ENCODE measurements at regions not wholly inside any gene's neighbourhood (a gene's known extent, or its start where the extent isn't known, plus 50 kb on each side); places are given as distances from the start of the nearest gene placed in this dataset.

GRCh38 chr5:144072518-144072927 lies 97.9 kb downstream of the YIPF5 start:
- no peaks in the 10 kb centered on the region for H3K4me1 ChIP-seq (ENCODE audit: control insufficient read depth in 2 of 2, insufficient read depth in 2 of 2, low read length in 2 of 2)
- no peak overlapping the region for H3K27ac ChIP-seq (ENCODE audit: low read depth in 2 of 2, low read length in 2 of 2)
- H3K9me3 ChIP-seq (ENCODE audit: control insufficient read depth in 2 of 2, low read length in 2 of 2), result no peaks in the 10 kb centered on the region
- no peak overlapping the region for H3K4me3 ChIP-seq (ENCODE audit: low read length in 2 of 2)
- no peaks in the 10 kb centered on the region for H3K36me3 ChIP-seq (ENCODE audit: control insufficient read depth in 2 of 2, insufficient read depth in 2 of 2, low read length in 2 of 2)
- H3K9ac ChIP-seq (ENCODE audit: low read depth in 1 of 2, low read length in 2 of 2), result no peak overlapping the region
- no peaks in the 10 kb centered on the region for H3K27me3 ChIP-seq (ENCODE audit: control insufficient read depth in 2 of 2, insufficient read depth in 2 of 2, low read length in 2 of 2)

GRCh38 chr5:144076521-144077083 lies 93.9 kb downstream of the YIPF5 start:
- peaks cover 0 to 5% of the 10 kb centered on the region in 2 donors for H3K9me3 ChIP-seq (ENCODE audit: control insufficient read depth in 2 of 2, low read length in 2 of 2)
- no peak overlapping the region for H3K4me3 ChIP-seq (ENCODE audit: low read length in 2 of 2)
- no peaks in the 10 kb centered on the region for H3K27me3 ChIP-seq (ENCODE audit: control insufficient read depth in 2 of 2, insufficient read depth in 2 of 2, low read length in 2 of 2)
- no peaks in the 10 kb centered on the region for H3K4me1 ChIP-seq (ENCODE audit: control insufficient read depth in 2 of 2, insufficient read depth in 2 of 2, low read length in 2 of 2)
- no peaks in the 10 kb centered on the region for H3K36me3 ChIP-seq (ENCODE audit: control insufficient read depth in 2 of 2, insufficient read depth in 2 of 2, low read length in 2 of 2)
- H3K27ac ChIP-seq (ENCODE audit: low read depth in 2 of 2, low read length in 2 of 2), result no peak overlapping the region
- H3K9ac ChIP-seq (ENCODE audit: low read depth in 1 of 2, low read length in 2 of 2), result no peak overlapping the region

- Histone ChIP-seq H3K4me1 (ENCODE audit: control insufficient read depth in 2 of 2, insufficient read depth in 2 of 2, low read length in 2 of 2) (no peaks in the 10 kb centered on the region), H3K36me3 (ENCODE audit: control insufficient read depth in 2 of 2, insufficient read depth in 2 of 2, low read length in 2 of 2) (no peaks in the 10 kb centered on the region), H3K9ac (ENCODE audit: low read depth in 1 of 2, low read length in 2 of 2) (no peak overlapping the region), H3K27ac (ENCODE audit: low read depth in 2 of 2, low read length in 2 of 2) (no peak overlapping the region), H3K9me3 (ENCODE audit: control insufficient read depth in 2 of 2, low read length in 2 of 2) (peaks cover 0 to 2% of the 10 kb centered on the region in 2 donors), H3K27me3 (ENCODE audit: control insufficient read depth in 2 of 2, insufficient read depth in 2 of 2, low read length in 2 of 2) (no peaks in the 10 kb centered on the region), H3K4me3 (ENCODE audit: low read length in 2 of 2) (no peak overlapping the region)
Observed at GRCh38 chr5:144083185-144083584, 87.3 kb downstream of the YIPF5 start.

- Histone ChIP-seq H3K4me1 (ENCODE audit: control insufficient read depth in 2 of 2, insufficient read depth in 2 of 2, low read length in 2 of 2) (no peaks in the 10 kb centered on the region), H3K36me3 (ENCODE audit: control insufficient read depth in 2 of 2, insufficient read depth in 2 of 2, low read length in 2 of 2) (no peaks in the 10 kb centered on the region), H3K9me3 (ENCODE audit: control insufficient read depth in 2 of 2, low read length in 2 of 2) (peaks cover 0 to 2% of the 10 kb centered on the region in 2 donors), H3K27ac (ENCODE audit: low read depth in 2 of 2, low read length in 2 of 2) (no peak overlapping the region), H3K9ac (ENCODE audit: low read depth in 1 of 2, low read length in 2 of 2) (no peak overlapping the region), H3K27me3 (ENCODE audit: control insufficient read depth in 2 of 2, insufficient read depth in 2 of 2, low read length in 2 of 2) (no peaks in the 10 kb centered on the region), H3K4me3 (ENCODE audit: low read length in 2 of 2) (no peak overlapping the region)
Observed at GRCh38 chr5:144084971-144085370, 85.5 kb downstream of the YIPF5 start.

GRCh38 chr5:144085381-144085780 lies 85.1 kb downstream of the YIPF5 start:
- Histone ChIP-seq H3K9me3 (ENCODE audit: control insufficient read depth in 2 of 2, low read length in 2 of 2) (peaks cover 0 to 2% of the 10 kb centered on the region in 2 donors), H3K27ac (ENCODE audit: low read depth in 2 of 2, low read length in 2 of 2) (no peak overlapping the region), H3K4me3 (ENCODE audit: low read length in 2 of 2) (no peak overlapping the region), H3K27me3 (ENCODE audit: control insufficient read depth in 2 of 2, insufficient read depth in 2 of 2, low read length in 2 of 2) (no peaks in the 10 kb centered on the region), H3K36me3 (ENCODE audit: control insufficient read depth in 2 of 2, insufficient read depth in 2 of 2, low read length in 2 of 2) (no peaks in the 10 kb centered on the region), H3K4me1 (ENCODE audit: control insufficient read depth in 2 of 2, insufficient read depth in 2 of 2, low read length in 2 of 2) (no peaks in the 10 kb centered on the region), H3K9ac (ENCODE audit: low read depth in 1 of 2, low read length in 2 of 2) (no peak overlapping the region)

GRCh38 chr5:144086295-144086694 lies 84.2 kb downstream of the YIPF5 start:
- Histone ChIP-seq H3K4me1 (ENCODE audit: control insufficient read depth in 2 of 2, insufficient read depth in 2 of 2, low read length in 2 of 2) (no peaks in the 10 kb centered on the region), H3K27me3 (ENCODE audit: control insufficient read depth in 2 of 2, insufficient read depth in 2 of 2, low read length in 2 of 2) (no peaks in the 10 kb centered on the region), H3K4me3 (ENCODE audit: low read length in 2 of 2) (no peak overlapping the region), H3K36me3 (ENCODE audit: control insufficient read depth in 2 of 2, insufficient read depth in 2 of 2, low read length in 2 of 2) (no peaks in the 10 kb centered on the region), H3K9ac (ENCODE audit: low read depth in 1 of 2, low read length in 2 of 2) (no peak overlapping the region), H3K9me3 (ENCODE audit: control insufficient read depth in 2 of 2, low read length in 2 of 2) (peaks cover 0 to 2% of the 10 kb centered on the region in 2 donors), H3K27ac (ENCODE audit: low read depth in 2 of 2, low read length in 2 of 2) (no peak overlapping the region)

- Histone ChIP-seq H3K4me3 (ENCODE audit: low read length in 2 of 2) (no peak overlapping the region), H3K36me3 (ENCODE audit: control insufficient read depth in 2 of 2, insufficient read depth in 2 of 2, low read length in 2 of 2) (no peaks in the 10 kb centered on the region), H3K27me3 (ENCODE audit: control insufficient read depth in 2 of 2, insufficient read depth in 2 of 2, low read length in 2 of 2) (no peaks in the 10 kb centered on the region), H3K9ac (ENCODE audit: low read depth in 1 of 2, low read length in 2 of 2) (no peak overlapping the region), H3K4me1 (ENCODE audit: control insufficient read depth in 2 of 2, insufficient read depth in 2 of 2, low read length in 2 of 2) (no peaks in the 10 kb centered on the region), H3K27ac (ENCODE audit: low read depth in 2 of 2, low read length in 2 of 2) (no peak overlapping the region), H3K9me3 (ENCODE audit: control insufficient read depth in 2 of 2, low read length in 2 of 2) (no peaks in the 10 kb centered on the region)
Observed at GRCh38 chr5:144087576-144087975, 82.9 kb downstream of the YIPF5 start.

GRCh38 chr5:144088206-144089064 lies 82.0 kb downstream of the YIPF5 start:
- no peak overlapping the region for H3K27ac ChIP-seq (ENCODE audit: low read depth in 2 of 2, low read length in 2 of 2)
- no peaks in the 10 kb centered on the region for H3K9me3 ChIP-seq (ENCODE audit: control insufficient read depth in 2 of 2, low read length in 2 of 2)
- no peaks in the 10 kb centered on the region for H3K36me3 ChIP-seq (ENCODE audit: control insufficient read depth in 2 of 2, insufficient read depth in 2 of 2, low read length in 2 of 2)
- no peak overlapping the region for H3K4me3 ChIP-seq (ENCODE audit: low read length in 2 of 2)
- no peak overlapping the region for H3K9ac ChIP-seq (ENCODE audit: low read depth in 1 of 2, low read length in 2 of 2)
- H3K27me3 ChIP-seq (ENCODE audit: control insufficient read depth in 2 of 2, insufficient read depth in 2 of 2, low read length in 2 of 2), result no peaks in the 10 kb centered on the region
- no peaks in the 10 kb centered on the region for H3K4me1 ChIP-seq (ENCODE audit: control insufficient read depth in 2 of 2, insufficient read depth in 2 of 2, low read length in 2 of 2)

GRCh38 chr5:144089401-144090021 lies 80.9 kb downstream of the YIPF5 start:
- no peak overlapping the region for H3K27ac ChIP-seq (ENCODE audit: low read depth in 2 of 2, low read length in 2 of 2)
- H3K4me3 ChIP-seq (ENCODE audit: low read length in 2 of 2), result no peak overlapping the region
- H3K9ac ChIP-seq (ENCODE audit: low read depth in 1 of 2, low read length in 2 of 2), result no peak overlapping the region
- H3K36me3 ChIP-seq (ENCODE audit: control insufficient read depth in 2 of 2, insufficient read depth in 2 of 2, low read length in 2 of 2), result no peaks in the 10 kb centered on the region
- H3K27me3 ChIP-seq (ENCODE audit: control insufficient read depth in 2 of 2, insufficient read depth in 2 of 2, low read length in 2 of 2), result no peaks in the 10 kb centered on the region
- no peaks in the 10 kb centered on the region for H3K4me1 ChIP-seq (ENCODE audit: control insufficient read depth in 2 of 2, insufficient read depth in 2 of 2, low read length in 2 of 2)
- no peaks in the 10 kb centered on the region for H3K9me3 ChIP-seq (ENCODE audit: control insufficient read depth in 2 of 2, low read length in 2 of 2)

GRCh38 chr5:144092508-144092907 lies 78.0 kb downstream of the YIPF5 start:
- H3K9ac ChIP-seq (ENCODE audit: low read depth in 1 of 2, low read length in 2 of 2), result no peak overlapping the region
- H3K27ac ChIP-seq (ENCODE audit: low read depth in 2 of 2, low read length in 2 of 2), result no peak overlapping the region
- H3K4me1 ChIP-seq (ENCODE audit: control insufficient read depth in 2 of 2, insufficient read depth in 2 of 2, low read length in 2 of 2), result no peaks in the 10 kb centered on the region
- H3K27me3 ChIP-seq (ENCODE audit: control insufficient read depth in 2 of 2, insufficient read depth in 2 of 2, low read length in 2 of 2), result no peaks in the 10 kb centered on the region
- no peak overlapping the region for H3K4me3 ChIP-seq (ENCODE audit: low read length in 2 of 2)
- H3K9me3 ChIP-seq (ENCODE audit: control insufficient read depth in 2 of 2, low read length in 2 of 2), result no peaks in the 10 kb centered on the region
- H3K36me3 ChIP-seq (ENCODE audit: control insufficient read depth in 2 of 2, insufficient read depth in 2 of 2, low read length in 2 of 2), result no peaks in the 10 kb centered on the region
